BJ (cell line): ENCODE measurements at regions not wholly inside any gene's neighbourhood (a gene's known extent, or its start where the extent isn't known, plus 50 kb on each side); places are given as distances from the start of the nearest gene placed in this dataset.

ENCODE experiments used
- CTCF ChIA-PET: fragments of 350-600 bp; formaldehyde crosslinking; extraction: SDS; loops from one replicate; lab custom pipeline; 2021; ENCODE audit warnings: antibody characterized with exemption, inconsistent platforms; lab: Yijun Ruan, JAX
- POLR2A ChIA-PET: fragments of 300-600 bp; sonication (Branson Sonifier 250); formaldehyde crosslinking; extraction: SDS; loops from one replicate; lab custom pipeline; 2021; ENCODE audit warnings: antibody characterized with exemption; lab: Charles Lee
- DNase-seq: peaks from one replicate; pipeline ENCODE4 v3.0.0-alpha.2; 2011; ENCODE audit warnings: low read depth
- H3K27me3 ChIP-seq: 2 replicates; pipeline ENCODE4 v1.6.0; 2011; ENCODE audit warnings: low read length; ENCODE audit not compliant: control insufficient read depth, insufficient read depth
- H3K36me3 ChIP-seq: 2 replicates; pipeline ENCODE4 v1.5.1; 2011; ENCODE audit warnings: low read length; ENCODE audit not compliant: control insufficient read depth, insufficient read depth
- H3K4me3 ChIP-seq: 2 replicates; pipeline ENCODE4 v1.5.1; 2011; ENCODE audit warnings: low read depth, mild to moderate bottlenecking, control low read depth, low read length
- TF ChIP-seq, protein P1 (sequence below): IDR thresholded peaks from 2 replicates; pipeline ENCODE4 v1.5.1; 2011; ENCODE audit warnings: low read depth, mild to moderate bottlenecking, control low read depth, inconsistent platforms, low read length, moderate library complexity; ENCODE audit not compliant: insufficient read depth

DNA sequence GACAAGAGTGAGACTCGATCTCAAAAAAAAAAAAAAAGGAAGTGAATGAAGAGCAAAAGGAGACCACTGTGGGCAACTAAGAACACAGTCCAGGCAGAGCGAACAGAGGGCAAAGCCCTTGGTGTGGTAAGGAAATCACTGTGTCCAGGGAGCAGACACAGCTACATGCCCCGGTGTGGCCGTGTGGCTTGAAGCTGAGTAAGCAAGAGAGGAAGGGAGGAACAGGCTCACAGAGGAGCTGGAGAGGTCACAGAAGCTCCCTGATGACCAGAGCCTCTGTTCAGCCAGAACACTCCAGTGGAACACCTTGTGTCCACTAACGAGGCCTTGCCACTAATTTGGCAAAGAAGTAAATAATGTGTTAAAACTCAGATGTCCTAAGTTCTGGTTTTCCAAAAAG is 60.6 kb upstream of the GATA2 start:
- DNase-seq, result no peak
- TF ChIP-seq, protein P1, sequence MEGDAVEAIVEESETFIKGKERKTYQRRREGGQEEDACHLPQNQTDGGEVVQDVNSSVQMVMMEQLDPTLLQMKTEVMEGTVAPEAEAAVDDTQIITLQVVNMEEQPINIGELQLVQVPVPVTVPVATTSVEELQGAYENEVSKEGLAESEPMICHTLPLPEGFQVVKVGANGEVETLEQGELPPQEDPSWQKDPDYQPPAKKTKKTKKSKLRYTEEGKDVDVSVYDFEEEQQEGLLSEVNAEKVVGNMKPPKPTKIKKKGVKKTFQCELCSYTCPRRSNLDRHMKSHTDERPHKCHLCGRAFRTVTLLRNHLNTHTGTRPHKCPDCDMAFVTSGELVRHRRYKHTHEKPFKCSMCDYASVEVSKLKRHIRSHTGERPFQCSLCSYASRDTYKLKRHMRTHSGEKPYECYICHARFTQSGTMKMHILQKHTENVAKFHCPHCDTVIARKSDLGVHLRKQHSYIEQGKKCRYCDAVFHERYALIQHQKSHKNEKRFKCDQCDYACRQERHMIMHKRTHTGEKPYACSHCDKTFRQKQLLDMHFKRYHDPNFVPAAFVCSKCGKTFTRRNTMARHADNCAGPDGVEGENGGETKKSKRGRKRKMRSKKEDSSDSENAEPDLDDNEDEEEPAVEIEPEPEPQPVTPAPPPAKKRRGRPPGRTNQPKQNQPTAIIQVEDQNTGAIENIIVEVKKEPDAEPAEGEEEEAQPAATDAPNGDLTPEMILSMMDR, result no peak
- Histone ChIP-seq H3K27me3 (no peaks in the 10 kb centered on the region; the same call in none of the 2 replicates), H3K4me3 (no peak overlapping the region), H3K36me3 (no peaks in the 10 kb centered on the region)
- ChIA-PET POLR2A (no interaction called here), CTCF (interaction anchor here (0.6 to 1.0 kb wide), 3 partner anchors 13 to 749 kb away, joined by 3 to 5 read pairs (median 3); no protein-coding TSS in a partner anchor)

DNA sequence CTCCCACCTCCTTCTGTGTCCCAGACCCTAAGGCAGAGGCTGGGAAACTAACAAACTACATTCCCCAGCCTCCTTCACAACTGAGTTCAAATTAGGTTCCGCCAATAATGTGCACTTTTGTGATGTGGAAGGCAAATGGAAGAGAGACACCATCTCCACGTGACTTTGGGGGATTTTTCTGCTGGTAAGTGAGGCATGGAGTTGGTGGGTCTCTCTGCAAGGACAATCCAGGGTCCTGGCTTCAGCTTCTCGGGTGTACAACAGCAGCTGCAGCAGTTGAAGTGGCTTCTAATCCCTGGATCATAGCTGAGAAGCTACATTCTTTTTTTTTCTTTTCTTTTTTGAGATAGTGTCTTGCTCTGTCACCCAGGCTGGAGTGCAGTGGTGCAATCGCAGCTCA is 58.9 kb upstream of the GATA2 start:
- TF ChIP-seq, protein P1, result no peak
- ChIA-PET POLR2A (no interaction called here), CTCF (interaction anchor here (0.6 to 1.2 kb wide), 3 partner anchors 54 to 126 kb away, joined by 3 to 5 read pairs (median 3); no protein-coding TSS in a partner anchor)
- Histone ChIP-seq H3K36me3 (no peaks in the 10 kb centered on the region), H3K4me3 (no peak overlapping the region), H3K27me3 (no peaks in the 10 kb centered on the region; the same call in 1 of the 2 replicates)
- no peak for DNase-seq

DNA sequence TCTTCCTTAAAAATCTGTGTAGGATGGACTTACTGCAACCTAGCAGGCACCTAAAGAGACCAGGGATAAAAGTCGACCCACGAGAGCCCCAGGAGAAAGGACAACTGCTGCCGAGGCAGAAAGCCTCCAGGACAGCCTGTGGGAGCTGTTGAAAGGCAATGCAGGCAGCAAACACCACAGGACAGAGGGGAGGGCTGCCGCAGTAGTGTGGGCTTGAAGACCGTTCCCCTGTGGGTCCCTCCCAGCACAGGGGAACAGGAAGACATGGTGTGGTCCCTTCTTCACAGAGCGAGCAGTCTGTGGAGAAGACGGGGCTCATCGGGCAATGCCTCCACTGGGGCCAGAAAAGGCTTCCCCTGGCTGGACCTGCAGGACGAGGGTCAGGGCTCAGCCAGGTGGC is 58.5 kb upstream of the GATA2 start:
- H3K36me3 ChIP-seq, result no peaks in the 10 kb centered on the region
- H3K4me3 ChIP-seq, result no peak overlapping the region
- CTCF ChIA-PET, result interaction anchor here (0.6 to 1.2 kb wide), 3 partner anchors 54 to 126 kb away, joined by 3 to 5 read pairs (median 3); no protein-coding TSS in a partner anchor
- no peaks in the 10 kb centered on the region; the same call in 1 of the 2 replicates for H3K27me3 ChIP-seq
- POLR2A ChIA-PET, result no interaction called here
- no peak for DNase-seq
- TF ChIP-seq, protein P1, result no peak

DNA sequence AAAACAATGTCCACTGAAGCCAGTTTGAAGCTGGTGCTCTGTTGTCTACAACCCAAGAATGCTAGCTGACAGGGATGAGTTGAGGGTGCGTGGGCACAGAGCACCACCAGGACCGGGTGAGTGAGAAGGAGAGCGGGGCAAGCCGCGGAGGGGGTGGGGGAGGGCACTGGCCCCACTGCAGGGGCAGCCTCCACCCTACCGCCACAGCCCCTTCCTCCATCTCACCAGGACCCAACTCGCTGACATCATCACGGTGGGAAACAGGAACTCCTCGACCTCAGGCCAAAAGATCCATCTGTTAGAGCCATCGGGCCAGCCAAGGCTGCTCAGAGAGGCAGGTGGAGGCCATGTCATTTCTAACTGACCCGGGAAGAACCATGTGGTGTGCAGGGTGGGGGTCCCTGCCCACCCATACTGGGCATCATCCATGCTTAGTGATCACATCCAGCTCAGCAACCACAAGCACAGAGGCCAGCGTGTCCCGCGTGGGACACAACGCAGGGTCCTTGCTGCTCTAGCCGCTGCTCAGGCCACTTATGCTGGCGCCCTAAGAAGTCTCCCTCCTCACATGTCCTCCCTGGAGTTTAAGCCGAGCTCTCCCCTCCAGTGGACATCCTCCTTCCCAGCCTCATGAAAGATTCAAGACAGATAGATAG is 57.6 kb upstream of the GATA2 start:
- no peak for DNase-seq
- H3K36me3 ChIP-seq, result no peaks in the 10 kb centered on the region
- ChIA-PET POLR2A (no interaction called here), CTCF (interaction anchor here (1.2 kb wide), 1 partner anchor 53 kb away, joined by 3 read pairs; no protein-coding TSS in a partner anchor)
- H3K27me3 ChIP-seq, result no peaks in the 10 kb centered on the region; the same call in 1 of the 2 replicates
- H3K4me3 ChIP-seq, result no peak overlapping the region
- TF ChIP-seq, protein P1, result no peak

DNA sequence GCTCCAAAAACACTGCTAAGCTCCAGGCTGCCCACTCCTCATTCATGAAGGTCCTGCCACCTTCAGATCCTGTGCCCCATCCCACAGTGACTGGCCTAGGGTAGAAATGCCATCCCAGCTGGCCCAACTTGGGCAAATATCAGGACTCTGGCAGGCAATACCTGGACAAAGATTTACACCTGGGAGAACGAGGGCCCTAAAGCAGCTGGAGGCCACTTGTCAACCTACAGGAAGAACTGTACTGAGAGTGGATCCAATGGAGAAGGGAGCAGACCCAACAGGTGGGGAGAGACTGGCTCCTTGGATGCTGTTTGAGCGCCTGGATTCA is 57.1 kb upstream of the GATA2 start:
- ChIA-PET CTCF (no interaction called here), POLR2A (no interaction called here)
- H3K4me3 ChIP-seq, result no peak overlapping the region
- no peaks in the 10 kb centered on the region for H3K36me3 ChIP-seq
- TF ChIP-seq, protein P1, result no peak
- no peaks in the 10 kb centered on the region; the same call in 1 of the 2 replicates for H3K27me3 ChIP-seq
- no peak for DNase-seq
